K562 (cell line): ENCODE measurements at regions not wholly inside any gene's neighbourhood (a gene's known extent, or its start where the extent isn't known, plus 50 kb on each side); places are given as distances from the start of the nearest gene placed in this dataset.

Experiments used
- ATAC-seq: fragments of 200-7000 bp; cut with Tn5 transposase; 3 replicates; pipeline ENCODE4 v1.9.1; 2020; ENCODE audit warnings: moderate library complexity
- BruUV-seq: library from RNA; stranded (reverse); fragments of 400-500 nt; replicated peaks from 2 replicates; lab custom pipeline; 2021; lab: Mats Ljungman, UMichigan
- CTCF ChIA-PET: fragments of 300-600 bp; formaldehyde crosslinking; extraction: SDS; loops from one replicate; lab custom pipeline; 2021; ENCODE audit warnings: low intra/inter-chr PET ratio; lab: Yijun Ruan, JAX
- POLR2A ChIA-PET: fragments of 300-600, 350-650 bp; sonication (Branson Sonifier 250); formaldehyde crosslinking; extraction: SDS; loops from one replicate; lab custom pipeline; 2021; ENCODE audit warnings: antibody characterized with exemption, inconsistent platforms; lab: Yijun Ruan, JAX
- DNase-seq, 4 experiments: peaks; one replicate each; pipeline versions ENCODE4 v3.0.0 to v3.0.0-alpha.2; 2011 to 2018; ENCODE audit warnings: low spot score in 3 of 4, mixed read lengths in 3 of 4; ENCODE audit errors: extremely low read depth in 1 of 4
- FAIRE-seq: peaks from 2 replicates; lab custom pipeline; 2011; peaks lifted over from hg19 to GRCh38; lab: Jason Lieb, UNC
- H2AFZ ChIP-seq: 2 replicates; pipeline ENCODE4 v1.6.0; 2011; ENCODE audit warnings: low read depth, low read length, control low read depth, inconsistent platforms
- H3K27ac ChIP-seq: fragments of 200-600 bp; 3 replicates; pipeline ENCODE4 v1.8.0; 2011; ENCODE audit warnings: low read depth, mild to moderate bottlenecking, control low read depth, inconsistent platforms, low read length, moderate library complexity, mixed read lengths; ENCODE audit errors: extremely low read depth
- H3K27me3 ChIP-seq, 2 experiments: fragments of 300-600 bp in 1 of 2; 2 replicates in 1 of 2; 3 replicates in 1 of 2; pipeline versions ENCODE4 v1.6.0 to v1.8.0; 2011; ENCODE audit warnings: inconsistent platforms in 2 of 2, low read length in 2 of 2, mild to moderate bottlenecking in 1 of 2, mixed read lengths in 1 of 2, moderate library complexity in 1 of 2; ENCODE audit not compliant: control insufficient read depth in 2 of 2, insufficient read depth in 2 of 2
- H3K36me3 ChIP-seq: fragments of 300-600 bp; 3 replicates; pipeline ENCODE4 v1.8.0; 2011; ENCODE audit warnings: mild to moderate bottlenecking, low read length, inconsistent platforms; ENCODE audit not compliant: control insufficient read depth, insufficient read depth
- H3K4me1 ChIP-seq, 2 experiments: fragments of 200-600 bp in 1 of 2; replicated peaks in 1 of 2; 2 replicates in 1 of 2; 3 replicates in 1 of 2; pipeline versions ENCODE4 v1.5.1 to v1.8.0; 2011; ENCODE audit warnings: inconsistent platforms in 2 of 2, low read length in 2 of 2, mild to moderate bottlenecking in 1 of 2, mixed read lengths in 1 of 2, moderate library complexity in 1 of 2; ENCODE audit not compliant: control insufficient read depth in 2 of 2, insufficient read depth in 2 of 2
- H3K4me2 ChIP-seq: 2 replicates; pipeline ENCODE4 v1.6.1; 2011; ENCODE audit warnings: low read length, control low read depth, inconsistent platforms, mixed read lengths; ENCODE audit not compliant: insufficient read depth
- H3K4me3 ChIP-seq: fragments of 200-600 bp; sonication (generic), shearing (Covaris generic); 2 replicates; pipeline ENCODE4 v1.5.1; 2016; ENCODE audit warnings: control low read depth, inconsistent platforms
- H3K79me2 ChIP-seq: fragments of 200-600 bp; 3 replicates; pipeline ENCODE4 v1.8.0; 2011; ENCODE audit warnings: low read length, inconsistent platforms; ENCODE audit not compliant: control insufficient read depth, insufficient read depth
- H3K9ac ChIP-seq, 2 experiments: 2 replicates each; pipeline versions ENCODE4 v1.6.0 to v1.6.1; 2011; ENCODE audit warnings: low read depth in 2 of 2, low read length in 2 of 2, control low read depth in 1 of 2, inconsistent platforms in 1 of 2, mild to moderate bottlenecking in 1 of 2, mixed read lengths in 1 of 2; ENCODE audit not compliant: insufficient read depth in 1 of 2
- H3K9me1 ChIP-seq: one replicate; pipeline ENCODE4 v1.6.0; 2011; ENCODE audit warnings: inconsistent platforms, mild to moderate bottlenecking, low read length, moderate library complexity; ENCODE audit not compliant: control insufficient read depth, insufficient read depth
- H3K9me3 ChIP-seq: replicated peaks from 2 replicates; pipeline ENCODE4 v1.5.1; 2011; ENCODE audit warnings: low read depth, low read length, inconsistent platforms; ENCODE audit not compliant: control insufficient read depth, insufficient read depth
- H4K20me1 ChIP-seq: replicated peaks from 2 replicates; pipeline ENCODE4 v1.6.1; 2011; ENCODE audit warnings: low read length, inconsistent platforms, mixed read lengths; ENCODE audit not compliant: control insufficient read depth, insufficient read depth
- L3MBTL2 ChIP-seq: fragments of 450-650 bp; IDR thresholded peaks from 2 replicates; pipeline ENCODE4 v1.6.1; 2016; ENCODE audit warnings: mild to moderate bottlenecking, moderate library complexity
- MCM5 ChIP-seq: fragments of 450-650 bp; IDR thresholded peaks from 2 replicates; pipeline ENCODE4 v1.6.1; 2016; ENCODE audit warnings: low read depth
- MGA ChIP-seq: fragments of 450-650 bp; IDR thresholded peaks from 2 replicates; pipeline ENCODE4 v1.6.1; 2016; ENCODE audit warnings: mild to moderate bottlenecking, moderate library complexity
- POLR3A ChIP-seq: IDR thresholded peaks from 2 replicates; pipeline ENCODE4 v1.6.1; 2011; ENCODE audit warnings: borderline replicate concordance, mild to moderate bottlenecking, moderate library complexity; ENCODE audit not compliant: insufficient read length, insufficient read depth; ENCODE audit errors: extremely low read depth
- RNF219 ChIP-seq: fragments of 250-450 bp; sonication (Bioruptor Pico); IDR thresholded peaks from 2 replicates; pipeline ENCODE4 v1.5.0; 2022; ENCODE audit warnings: mild to moderate bottlenecking
- TSC22D4 ChIP-seq: fragments of 450-650 bp; IDR thresholded peaks from 2 replicates; pipeline ENCODE4 v1.6.1; 2016; ENCODE audit warnings: missing genetic modification characterization, missing biosample characterization, control low read depth
- ZNF280A ChIP-seq: fragments of 450-650 bp; IDR thresholded peaks from 2 replicates; pipeline ENCODE4 v1.6.1; 2018; ENCODE audit warnings: mild to moderate bottlenecking, low read depth; ENCODE audit not compliant: partially characterized antibody
- in situ Hi-C: fragments of 300-500 bp; cut with MboI; formaldehyde crosslinking; loops from 4 replicates; pipeline ENCODE4 v1.15.0; 2018; ENCODE audit warnings: inconsistent platforms, mixed read lengths
- intact Hi-C: fragments of 100-400 bp; cut with micrococcal nuclease; formaldehyde crosslinking; loops from 2 replicates; pipeline ENCODE4 v1.14.2; 2022

- ChIA-PET POLR2A (no interaction called here), CTCF (no interaction called here)
- intact Hi-C loops: no loop called here
- Histone ChIP-seq H3K79me2 (no peaks in the 10 kb centered on the region), H3K4me2 (no peak overlapping the region), H3K4me3 (no peak overlapping the region), H3K9me3 (no peaks in the 10 kb centered on the region), H3K27ac (no peak overlapping the region), H3K27me3 (no peaks in the 10 kb centered on the region), H3K9ac (no peak overlapping the region), H3K9me1 (no peaks in the 10 kb centered on the region), H2AFZ (no peak overlapping the region), H3K36me3 (no peaks in the 10 kb centered on the region), H3K4me1 (no peaks in the 10 kb centered on the region), H4K20me1 (no peaks in the 10 kb centered on the region)
- in situ Hi-C loops: no loop called here
- no peak for DNase-seq
- FAIRE-seq: no peak
- TF ChIP-seq ZNF280A (no peak), TSC22D4 (tag) (no peak), L3MBTL2 (no peak), MGA (no peak), RNF219 (CRISPR knock-in tag) (no peak), MCM5 (no peak), POLR3A (no peak)
- no TSS peak for BruUV-seq
- ATAC-seq: no peak
Measured at GRCh38 chr3:8282541-8283165, 219.0 kb upstream of the LMCD1 start.
